GM19372 (cell line): ENCODE measurements at regions not wholly inside any gene's neighbourhood (a gene's known extent, or its start where the extent isn't known, plus 50 kb on each side); places are given as distances from the start of the nearest gene placed in this dataset.
A peak's percentile ranks its signal among the peaks of the same experiment; 100 is the strongest.

Experiments
- ATAC-seq: cut with Tn5 transposase; IDR thresholded peaks from one replicate; pipeline ENCODE4 v1.9.1; 2021; ENCODE audit warnings: mild to moderate bottlenecking, low read depth, moderate library complexity; ENCODE audit not compliant: unreplicated experiment

DNA sequence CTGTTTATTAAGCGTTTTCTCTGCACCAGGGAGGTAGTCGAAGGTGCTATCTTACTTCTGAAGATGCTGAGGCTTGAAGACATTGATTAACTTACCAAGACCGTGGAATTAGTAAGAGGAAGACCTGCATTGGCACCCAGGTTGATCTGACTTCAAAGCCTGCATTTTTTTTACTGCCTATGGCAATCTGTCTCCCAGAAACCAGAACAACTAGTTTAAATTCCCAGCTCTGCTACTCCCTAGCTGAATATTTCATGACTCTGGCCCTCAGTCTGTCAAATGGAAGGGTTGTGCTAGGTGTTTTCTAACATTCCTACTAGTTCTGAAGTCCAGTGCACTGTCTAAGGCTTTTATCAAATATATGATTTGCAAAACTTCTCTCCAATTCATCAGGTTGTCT is 52.0 kb upstream of the GRAMD1B start:
- ATAC-seq = no peak

DNA sequence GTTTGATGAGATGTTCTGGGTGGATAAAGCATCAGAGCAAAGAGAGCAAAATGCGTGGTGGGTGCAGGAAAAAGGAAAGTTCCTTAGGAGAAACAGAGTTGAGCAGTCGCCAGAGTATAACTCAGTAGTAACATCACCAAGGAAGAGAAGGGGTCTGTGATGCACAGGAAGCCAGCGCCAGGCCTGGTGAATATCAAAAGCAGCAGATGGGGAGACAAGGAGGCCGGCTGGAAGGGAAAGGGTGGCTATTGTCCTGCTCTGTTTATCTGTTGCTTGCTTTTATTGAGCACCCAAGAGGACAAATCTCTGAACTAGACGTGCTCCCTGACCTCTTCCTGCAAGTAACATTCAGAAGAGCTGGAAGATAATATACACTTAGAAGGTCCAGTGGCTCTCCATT is 52.7 kb upstream of the GRAMD1B start:
- ATAC-seq = no peak

DNA sequence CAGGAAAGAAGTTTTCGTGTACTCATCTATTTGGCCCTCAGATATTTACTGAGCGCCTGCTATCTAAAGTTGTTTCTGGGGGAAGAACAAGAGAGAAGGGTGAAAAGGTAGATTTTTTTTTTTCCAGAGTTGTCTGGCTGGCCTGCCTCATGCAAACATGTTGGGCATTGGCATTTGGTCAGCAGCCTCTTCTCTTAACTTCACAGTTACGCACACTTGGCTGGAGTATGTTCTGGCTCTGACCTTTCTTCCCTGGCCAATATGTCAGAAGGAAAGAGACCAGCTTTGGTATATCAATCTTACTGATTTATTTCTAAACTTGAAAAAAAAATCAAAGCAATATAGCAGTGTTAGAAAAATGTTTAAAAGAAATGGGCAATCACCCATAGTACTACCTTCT is 54.2 kb upstream of the GRAMD1B start:
- ATAC-seq = no peak

DNA sequence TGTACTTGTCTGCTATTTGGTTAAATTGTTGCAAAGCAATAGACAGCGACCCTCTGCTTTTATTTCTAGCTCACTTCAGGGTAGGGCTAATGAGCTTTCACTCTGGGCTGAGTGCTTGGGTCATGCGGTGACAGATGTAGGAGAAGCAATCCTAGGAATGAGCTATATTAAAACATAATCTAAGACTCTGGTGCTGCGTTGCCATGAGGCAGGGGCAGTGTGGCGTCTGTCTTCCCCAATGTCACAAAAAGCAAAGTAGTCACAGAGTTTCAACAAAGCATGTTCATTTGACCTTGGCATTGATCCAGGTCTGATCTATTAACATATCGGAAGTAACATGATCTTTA is 55.5 kb upstream of the GRAMD1B start:
- no peak for ATAC-seq

DNA sequence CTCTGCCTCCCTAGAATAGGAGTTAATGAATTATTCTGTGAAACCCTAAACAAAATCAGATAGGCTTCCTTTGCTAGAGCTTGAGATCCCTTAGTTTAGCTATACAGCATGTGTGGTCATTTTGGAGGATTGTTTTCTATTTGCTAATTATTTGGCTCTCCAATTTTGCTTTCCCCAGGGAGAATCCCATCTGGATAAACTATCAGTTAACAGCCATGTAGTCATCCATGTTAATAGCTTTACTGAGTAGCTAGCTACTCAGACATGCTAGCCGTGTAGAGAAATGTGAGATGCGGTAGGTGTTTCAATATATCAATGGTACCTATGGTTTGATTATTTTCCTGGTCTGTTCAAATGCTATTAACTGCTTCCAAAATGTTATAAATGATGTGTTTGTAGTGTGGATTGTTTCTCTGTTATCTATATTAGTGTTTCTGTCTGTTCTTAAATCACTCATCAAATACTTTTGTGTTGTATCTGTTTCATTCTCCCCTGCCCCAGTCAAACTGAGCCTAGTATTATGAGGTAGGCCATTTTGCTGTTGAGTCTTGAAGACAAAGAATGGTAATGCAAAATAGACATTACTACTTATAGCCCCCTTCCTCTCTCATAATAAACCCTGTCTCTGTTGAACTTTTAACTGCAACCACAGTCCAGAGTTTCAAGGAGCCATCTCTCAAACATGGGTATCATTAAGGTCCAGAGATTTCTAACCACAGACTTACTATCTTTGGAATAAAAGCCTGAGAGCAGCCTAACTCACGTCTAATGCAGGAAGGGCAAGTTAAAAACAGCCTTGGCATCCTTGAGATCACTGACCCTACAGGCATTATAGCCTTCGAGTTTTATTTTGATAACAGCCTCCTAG is 56.1 kb upstream of the GRAMD1B start:
- ATAC-seq = no peak

DNA sequence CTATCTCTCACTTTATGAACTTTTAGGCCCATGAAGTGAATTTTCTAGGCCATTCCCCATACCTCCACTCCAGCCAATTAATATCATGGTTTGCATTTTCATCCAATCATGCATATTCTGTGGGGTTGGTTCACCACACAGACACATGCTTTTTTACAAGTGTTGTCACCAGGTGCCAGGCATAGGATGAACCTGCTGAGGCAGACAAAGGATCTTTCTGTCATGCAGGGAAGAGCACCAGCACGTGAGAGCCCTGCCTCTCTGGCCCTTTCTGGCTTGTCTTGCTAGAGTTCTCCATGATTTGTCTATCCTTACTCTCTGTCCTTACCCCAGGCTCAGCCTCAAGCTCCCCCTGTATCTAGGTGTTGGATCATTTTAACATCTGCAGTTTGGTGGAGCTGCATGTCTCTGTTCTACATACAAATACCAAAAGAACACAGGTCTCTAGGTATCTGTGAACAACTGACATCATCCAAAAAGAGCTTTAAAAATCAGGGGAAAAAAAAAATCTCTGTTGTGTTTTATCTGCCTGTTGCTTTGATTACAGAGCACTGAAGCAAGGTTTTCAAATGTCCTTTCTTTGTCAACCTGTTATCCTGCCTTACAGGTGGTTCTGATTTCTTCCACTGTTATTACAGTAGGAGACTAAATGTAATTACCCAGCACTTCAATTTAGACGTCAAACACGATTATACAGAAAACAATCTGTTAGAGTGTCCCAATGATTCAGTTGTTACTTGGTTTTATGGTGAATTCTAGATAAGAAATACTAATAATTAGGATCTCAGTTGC is 58.4 kb upstream of the GRAMD1B start:
- no peak for ATAC-seq

DNA sequence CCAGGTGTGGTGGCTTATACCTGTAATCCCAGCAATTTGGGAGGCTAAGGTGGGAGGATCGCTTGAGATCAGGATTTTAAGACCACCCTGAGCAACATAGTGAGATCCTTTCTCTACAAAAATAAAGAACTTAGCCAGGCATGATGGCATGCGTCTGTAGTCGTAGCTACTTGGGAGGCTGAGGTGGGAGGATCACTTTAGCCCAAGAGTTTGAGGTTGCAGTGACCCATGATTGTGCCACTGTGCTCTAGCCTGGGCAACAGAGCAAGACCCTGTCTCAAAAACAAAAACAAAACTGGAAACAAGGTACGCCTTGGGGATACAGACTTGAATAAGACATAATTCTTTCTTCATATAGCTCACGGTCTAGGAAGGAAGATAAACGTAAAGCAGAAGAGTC is 63.1 kb upstream of the GRAMD1B start:
- no peak for ATAC-seq

DNA sequence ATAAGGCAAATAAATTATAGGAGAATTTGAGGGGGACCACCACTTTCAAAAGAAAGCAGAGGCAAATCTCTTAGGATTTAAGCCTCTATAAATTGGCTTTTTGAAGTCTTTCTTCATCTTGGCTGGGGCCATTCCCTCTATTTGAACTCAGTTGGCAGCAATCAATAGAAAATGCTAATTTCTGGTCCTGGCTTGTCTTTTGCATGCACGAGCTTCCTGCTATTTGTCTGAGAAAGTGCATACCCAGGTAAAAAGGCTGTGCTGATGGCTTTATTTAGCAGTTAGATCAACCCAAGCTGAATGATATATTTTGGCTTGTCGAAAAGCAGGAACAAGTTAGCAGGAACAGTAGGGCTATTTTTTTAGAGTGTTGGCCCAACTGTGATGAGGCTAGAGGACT is 64.1 kb upstream of the GRAMD1B start:
- ATAC-seq = no peak

DNA sequence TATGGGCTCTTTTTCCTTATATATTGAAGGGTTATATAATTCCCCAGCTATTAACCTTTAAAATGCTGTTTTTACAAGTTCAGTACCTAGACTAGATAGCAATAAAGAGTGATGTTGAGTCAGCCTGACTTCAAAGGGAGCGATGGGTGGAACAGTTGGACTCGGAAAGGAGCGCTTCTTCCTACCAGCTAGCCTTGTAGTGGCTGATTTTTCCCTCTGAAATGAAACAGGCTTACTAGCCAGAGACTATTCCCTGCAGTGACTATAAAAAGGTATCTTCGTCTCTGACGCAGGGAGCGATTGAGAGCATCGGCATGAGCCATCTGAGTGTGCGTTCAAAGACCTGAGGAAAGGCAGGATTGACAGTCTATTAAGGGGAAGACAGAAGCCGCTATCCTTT is 66.0 kb upstream of the GRAMD1B start:
- no peak for ATAC-seq

DNA sequence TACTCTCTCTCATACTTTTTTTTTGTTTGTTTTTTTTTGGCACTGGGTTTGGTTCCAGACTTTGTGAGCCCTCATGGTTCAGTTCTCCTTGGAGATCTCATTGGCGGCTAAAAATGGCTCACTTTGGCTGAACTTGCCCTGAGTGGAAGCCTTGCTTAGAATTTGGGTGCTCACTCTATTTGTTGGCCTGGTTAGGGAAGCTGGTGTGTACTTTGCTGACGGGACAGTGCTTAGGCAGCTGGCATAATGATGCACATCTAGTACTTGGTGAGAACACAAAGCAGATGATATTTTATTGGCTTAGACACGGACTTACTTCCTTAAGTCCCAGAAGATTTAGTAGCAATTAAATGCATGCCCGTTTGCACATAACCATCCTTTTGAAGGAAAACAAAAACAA is 66.5 kb upstream of the GRAMD1B start:
- no peak for ATAC-seq

DNA sequence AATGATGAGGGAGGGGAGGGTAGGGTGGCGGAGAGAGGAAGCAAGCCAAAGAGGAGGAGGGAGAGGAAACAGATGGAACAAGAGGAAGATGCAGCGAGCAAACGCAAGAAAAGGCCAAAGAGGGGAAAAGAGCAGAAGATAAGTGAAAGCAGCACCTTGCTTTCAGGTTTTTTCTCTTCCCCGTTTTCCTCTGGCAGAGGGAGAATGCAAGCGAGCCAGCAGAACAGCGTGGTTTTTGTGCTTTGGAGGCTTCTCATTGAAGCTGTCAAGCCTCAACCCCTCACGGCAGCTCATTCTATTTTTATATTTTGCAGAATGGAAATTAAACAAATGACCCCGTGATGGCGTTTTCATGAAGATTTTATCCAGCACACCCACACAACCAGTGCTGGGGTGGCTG is 67.1 kb upstream of the GRAMD1B start:
- no peak for ATAC-seq

DNA sequence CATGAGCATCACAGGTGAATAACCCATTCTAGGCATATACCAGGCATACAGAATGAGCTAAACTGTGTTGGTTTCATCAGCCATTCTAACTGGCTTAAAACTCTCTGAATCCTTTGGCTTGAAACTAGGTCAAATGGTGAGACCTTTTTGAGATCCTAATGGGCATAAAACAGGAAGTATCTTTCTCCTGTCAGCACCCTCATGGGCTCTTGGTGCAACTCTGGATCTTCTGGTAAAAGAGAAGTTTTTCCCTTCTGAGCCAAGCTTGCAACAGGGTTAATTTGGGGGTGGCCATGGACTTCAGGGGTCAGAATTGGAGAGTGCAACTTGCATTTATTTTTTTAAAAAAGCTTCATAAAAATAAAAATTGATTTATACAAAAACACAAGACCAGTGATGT is 67.9 kb upstream of the GRAMD1B start:
- no peak for ATAC-seq

DNA sequence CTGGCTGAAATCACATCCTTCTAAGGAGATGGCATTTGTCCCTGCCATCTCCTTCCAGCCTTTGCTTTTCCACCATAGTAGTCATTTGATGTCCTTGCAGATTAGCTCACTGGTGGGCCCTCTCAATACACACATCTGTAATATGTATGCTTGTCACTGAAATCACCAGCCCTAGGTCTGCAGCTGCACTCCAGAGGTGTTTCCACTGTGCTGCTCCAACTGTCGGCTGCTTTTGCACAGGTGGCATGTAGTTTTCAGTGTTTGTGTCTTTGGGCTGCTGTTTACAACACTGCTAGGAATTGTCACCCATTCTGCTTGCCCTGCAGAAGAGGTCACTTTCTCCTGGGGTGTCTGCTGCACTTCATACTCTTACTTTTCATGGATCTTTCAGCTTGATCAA is 69.0 kb upstream of the GRAMD1B start:
- ATAC-seq = no peak

DNA sequence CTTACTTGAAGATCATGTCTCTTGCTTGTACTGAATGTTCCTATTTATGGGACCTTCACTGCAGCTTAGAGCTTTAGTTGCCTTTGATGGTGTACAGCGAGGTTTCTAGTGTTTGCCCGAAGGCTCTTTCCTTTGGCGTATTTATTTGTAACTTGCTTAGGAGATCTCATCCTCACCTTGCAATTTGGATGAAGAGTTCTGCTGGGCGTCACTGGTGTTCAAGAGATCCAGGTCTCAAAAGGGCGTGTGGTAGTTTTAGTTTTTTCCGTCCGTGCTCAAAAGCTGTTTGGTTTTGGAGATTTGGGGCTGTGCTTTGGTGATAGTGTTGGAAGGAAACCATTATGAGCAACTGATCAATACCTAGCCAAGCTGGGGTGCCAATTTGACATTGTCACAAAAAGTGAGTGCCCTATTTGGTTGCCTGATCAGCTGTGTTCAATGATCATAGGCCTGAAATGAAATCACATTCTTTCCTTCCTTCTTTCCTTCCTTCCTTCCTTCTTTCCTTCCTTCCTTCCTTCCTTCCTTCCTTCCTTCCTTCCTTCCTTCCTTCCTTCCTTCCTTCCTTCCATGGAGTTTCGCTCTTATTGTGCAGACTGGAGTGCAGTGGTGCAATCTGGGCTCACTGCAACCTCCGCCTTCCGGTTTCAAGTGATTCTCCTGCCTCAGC is 69.7 kb upstream of the GRAMD1B start:
- ATAC-seq = no peak

DNA sequence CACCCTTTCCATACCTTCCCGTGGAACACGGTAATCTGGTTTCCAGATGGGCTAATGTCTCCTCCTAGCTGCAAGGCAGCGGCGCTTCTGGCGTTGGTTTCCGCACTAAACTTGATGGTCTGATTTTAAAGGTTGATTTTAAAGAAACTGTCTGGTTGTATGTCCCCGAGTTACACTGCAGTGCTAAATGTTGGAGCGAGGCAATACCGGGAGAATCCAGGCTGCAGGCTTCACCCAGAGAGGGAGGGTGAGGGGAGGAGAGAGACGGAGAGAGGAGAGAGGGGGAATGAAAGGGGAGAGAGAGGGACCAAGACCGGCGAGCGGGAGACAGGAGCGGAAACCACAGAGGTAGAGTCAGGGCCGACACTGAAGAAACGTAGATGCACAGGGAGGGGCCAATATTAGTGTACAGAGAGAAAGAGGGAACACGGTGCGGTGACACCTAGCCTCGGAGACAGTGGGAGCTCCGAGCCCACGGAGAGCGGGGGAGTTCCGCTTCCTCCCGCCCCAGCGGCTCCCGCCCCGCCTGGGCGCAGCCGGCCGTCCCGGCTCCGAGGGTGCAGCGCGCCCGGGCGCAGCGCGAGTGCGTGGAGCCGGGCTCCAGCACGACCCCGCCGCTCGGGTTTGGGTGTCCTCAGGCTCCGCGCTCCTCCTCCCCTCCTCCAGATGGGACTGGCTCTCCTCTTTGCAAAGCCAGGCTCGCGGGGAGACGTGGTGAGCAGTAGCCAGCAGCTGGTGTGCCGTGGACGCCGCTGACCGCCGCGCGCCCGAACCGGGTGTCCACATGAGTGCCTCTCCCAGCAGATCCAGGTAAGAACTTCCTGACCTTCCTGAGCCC is 71.9 kb upstream of the GRAMD1B start:
- ATAC-seq = peak; percentile 71

DNA sequence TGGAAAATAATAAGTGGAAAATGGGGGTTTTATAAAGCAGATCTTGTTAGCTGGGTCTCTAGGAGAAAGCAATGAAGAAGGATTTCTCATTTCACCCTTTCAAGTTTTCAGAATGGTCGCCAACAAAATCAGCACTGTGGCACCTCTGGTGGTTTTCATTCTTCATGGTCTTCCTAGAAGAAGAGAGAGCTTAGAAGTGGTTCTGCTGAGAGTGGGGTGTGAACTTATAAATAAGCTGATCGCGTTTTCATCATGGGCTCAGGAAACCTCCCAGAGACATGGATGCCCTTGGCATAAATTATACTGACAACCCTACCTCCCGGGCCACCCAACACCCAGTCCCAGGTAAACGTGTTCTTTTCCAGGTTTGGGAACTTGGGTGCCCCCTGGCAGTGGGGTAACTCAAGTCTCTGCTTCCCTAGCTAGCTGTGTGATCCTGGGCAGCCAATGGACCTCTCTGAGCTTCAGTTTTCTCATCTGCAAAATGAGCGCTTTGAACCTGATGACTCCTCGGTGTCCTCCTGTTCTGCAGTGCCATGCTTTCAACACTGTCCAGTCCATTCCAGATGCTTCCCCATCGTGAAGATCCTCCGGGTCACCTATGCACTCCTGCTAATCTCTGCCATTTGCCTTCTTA is 72.6 kb upstream of the GRAMD1B start:
- no peak for ATAC-seq

DNA sequence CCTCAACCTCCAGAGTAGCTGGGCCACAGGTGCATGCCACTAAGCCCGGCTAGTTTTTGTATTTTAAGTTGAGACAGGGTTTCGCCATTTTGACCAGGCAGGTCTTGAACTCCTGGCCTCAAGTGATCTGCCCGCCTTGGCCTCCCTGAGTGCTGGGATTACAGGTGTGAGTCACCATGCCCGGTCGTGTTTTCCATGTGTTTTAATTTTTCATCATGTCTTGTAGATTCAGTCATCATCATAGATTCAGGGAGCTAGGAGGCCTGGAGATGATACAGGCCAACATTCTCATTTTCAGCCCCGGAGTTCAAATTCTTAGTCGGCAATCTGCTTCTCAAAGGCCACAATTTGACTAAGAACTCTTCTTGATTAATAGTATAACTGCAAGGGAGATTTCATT is 73.5 kb upstream of the GRAMD1B start:
- no peak for ATAC-seq

DNA sequence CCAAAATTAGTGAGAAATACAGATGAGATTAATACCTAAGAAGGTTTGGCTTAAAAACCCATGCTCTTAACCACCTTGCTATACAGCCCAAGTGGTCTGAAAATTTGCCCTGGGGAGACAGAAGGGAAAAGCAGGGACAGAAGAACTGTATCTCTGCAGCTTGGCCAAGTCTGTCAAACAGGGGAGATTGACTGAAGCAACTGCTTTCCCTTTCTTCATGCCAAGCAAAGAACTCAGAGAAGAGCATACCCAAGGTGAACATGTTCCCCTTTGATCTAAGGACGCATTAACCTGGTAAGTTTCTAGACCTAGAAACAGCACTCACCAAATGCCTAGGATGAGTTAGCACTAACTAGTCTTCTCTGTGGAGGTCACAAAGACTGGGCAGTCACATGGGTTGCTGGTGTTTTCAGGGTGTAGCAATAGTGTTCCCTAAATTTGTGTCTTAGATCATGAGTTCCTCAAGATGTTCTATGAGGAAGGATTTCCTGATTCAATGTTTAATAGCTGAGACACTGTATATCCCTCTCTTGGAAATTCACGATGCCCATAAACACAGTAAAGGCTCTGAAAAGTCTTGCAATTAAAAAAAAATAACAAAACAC is 75.6 kb upstream of the GRAMD1B start:
- ATAC-seq = no peak

DNA sequence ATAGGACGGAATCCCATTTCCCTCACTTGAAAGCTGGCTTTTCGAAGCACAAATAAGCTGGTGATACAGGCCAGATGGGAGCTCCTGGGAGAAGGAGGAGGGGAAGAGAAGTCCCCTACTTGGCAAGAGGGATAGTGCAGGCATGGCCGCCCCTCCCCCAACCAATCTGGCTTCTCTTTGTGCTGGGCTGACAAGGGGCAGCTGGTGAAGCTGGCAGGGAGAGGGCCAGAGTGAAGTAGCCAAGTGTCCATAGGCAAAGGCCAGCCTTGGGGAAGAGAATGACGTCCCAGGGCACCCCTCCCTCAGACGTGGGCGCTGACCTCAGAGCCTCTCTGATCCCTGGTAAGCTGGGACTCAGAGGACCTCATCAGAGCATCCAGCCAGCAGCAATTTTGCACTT is 78.7 kb upstream of the GRAMD1B start:
- ATAC-seq = no peak

DNA sequence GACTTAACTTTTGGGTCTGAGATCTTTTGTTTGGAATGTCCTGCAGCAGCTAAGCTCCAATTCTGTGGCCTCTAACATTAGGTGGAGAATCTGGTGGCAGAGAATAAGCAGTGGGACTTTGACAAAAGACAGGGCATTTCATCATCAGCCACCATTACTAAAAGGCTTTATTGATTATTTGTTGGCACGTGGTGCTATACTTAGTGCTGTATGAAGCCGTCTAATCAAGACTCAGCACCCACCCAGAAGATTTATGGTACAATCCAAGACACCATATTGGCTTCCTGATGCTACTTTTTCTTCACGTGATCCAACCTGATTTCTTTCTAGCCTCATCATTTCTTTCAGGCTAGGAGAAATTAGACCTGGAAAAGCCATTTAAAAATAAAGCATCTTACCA is 80.7 kb upstream of the GRAMD1B start:
- ATAC-seq = no peak
